ENCODE measurements at regions not wholly inside any gene's neighbourhood (a gene's known extent, or its start where the extent isn't known, plus 50 kb on each side); places are given as distances from the start of the nearest gene placed in this dataset.

- no peak for TF ChIP-seq RAD21 (IDR thresholded peaks at IDR 0.05; ENCODE audit: low read depth)
Observed at GRCh38 chrX:38887222-38887621, 86.0 kb downstream of the MID1IP1 start.

DNA sequence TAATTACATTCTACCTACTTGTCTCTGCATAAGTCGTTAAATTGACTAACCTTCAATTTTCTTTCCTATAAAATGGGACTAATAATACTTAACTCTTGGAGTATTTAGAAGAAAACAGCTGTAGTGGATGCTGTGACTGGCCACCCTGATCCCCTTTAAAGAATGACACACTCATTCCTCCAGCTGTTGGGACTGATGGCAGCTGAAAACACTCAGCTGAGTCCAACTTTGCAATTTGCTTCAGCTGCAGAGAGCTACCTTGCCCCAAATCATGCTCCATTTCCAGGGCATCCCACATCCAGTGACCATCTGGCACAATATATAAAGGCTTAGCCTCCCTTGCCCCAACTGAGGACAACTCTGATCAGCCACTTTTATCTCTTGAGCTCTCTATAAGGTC lies 89.1 kb downstream of the MID1IP1 start:
- TF ChIP-seq USF1 (IDR thresholded peaks at IDR 0.05) (no peak), FOXM1 (IDR thresholded peaks at IDR 0.05; ENCODE audit: borderline replicate concordance, low read depth) (no peak), TCF12 (IDR thresholded peaks at IDR 0.05; ENCODE audit: low read depth) (no peak), REST (IDR thresholded peaks at IDR 0.05; ENCODE audit: low read depth) (no peak), EP300 (IDR thresholded peaks at IDR 0.05; ENCODE audit: borderline replicate concordance) (no peak), MAX (IDR thresholded peaks at IDR 0.05) (no peak), NFIC (IDR thresholded peaks at IDR 0.05) (no peak), RAD21 (IDR thresholded peaks at IDR 0.05; ENCODE audit: low read depth) (no peak), TAF1 (IDR thresholded peaks at IDR 0.05; ENCODE audit: low read depth) (no peak), TEAD4 (IDR thresholded peaks at IDR 0.05) (no peak), CEBPB (IDR thresholded peaks at IDR 0.05) (no peak), CREB1 (IDR thresholded peaks at IDR 0.05; ENCODE audit: low read depth) (no peak), EGR1 (IDR thresholded peaks at IDR 0.05) (no peak), ZBTB7A (IDR thresholded peaks at IDR 0.05; ENCODE audit: low read depth) (no peak), YY1 (IDR thresholded peaks at IDR 0.05; ENCODE audit: low read depth) (no peak)

DNA sequence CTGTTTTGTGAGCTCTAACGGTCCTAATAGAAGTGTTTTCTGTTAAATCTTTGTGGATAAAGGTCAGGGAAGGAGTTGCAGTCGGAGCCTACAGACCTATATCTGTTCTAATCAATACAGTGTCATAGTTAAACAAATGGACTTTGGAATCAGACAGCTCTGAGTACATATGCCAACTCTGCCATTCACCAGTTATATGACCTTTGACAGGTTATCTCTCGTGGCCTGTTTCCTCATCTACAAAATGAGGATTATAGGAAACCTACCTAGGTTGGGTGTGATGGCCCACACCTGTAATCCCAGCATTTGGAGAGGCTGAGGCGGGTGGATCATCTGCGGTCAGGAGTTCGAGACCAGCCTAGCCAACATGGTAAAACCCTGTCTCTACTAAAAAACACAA lies 89.7 kb downstream of the MID1IP1 start:
- TF ChIP-seq REST (IDR thresholded peaks at IDR 0.05; ENCODE audit: low read depth): no peak
- TF ChIP-seq NFIC (IDR thresholded peaks at IDR 0.05): no peak

- TF ChIP-seq EGR1 (IDR thresholded peaks at IDR 0.05): no peak
- TF ChIP-seq RAD21 (IDR thresholded peaks at IDR 0.05; ENCODE audit: low read depth): no peak
- TF ChIP-seq TEAD4 (IDR thresholded peaks at IDR 0.05): no peak
- TF ChIP-seq USF1 (IDR thresholded peaks at IDR 0.05): no peak
- TF ChIP-seq FOXM1 (IDR thresholded peaks at IDR 0.05; ENCODE audit: borderline replicate concordance, low read depth): no peak
- TF ChIP-seq YY1 (IDR thresholded peaks at IDR 0.05; ENCODE audit: low read depth): no peak
- TF ChIP-seq MAX (IDR thresholded peaks at IDR 0.05): no peak
- no peak for TF ChIP-seq TCF12 (IDR thresholded peaks at IDR 0.05; ENCODE audit: low read depth)
- no peak for TF ChIP-seq REST (IDR thresholded peaks at IDR 0.05; ENCODE audit: low read depth)
- TF ChIP-seq EP300 (IDR thresholded peaks at IDR 0.05; ENCODE audit: borderline replicate concordance): no peak
- no peak for TF ChIP-seq NFIC (IDR thresholded peaks at IDR 0.05)
- TF ChIP-seq CREB1 (IDR thresholded peaks at IDR 0.05; ENCODE audit: low read depth): no peak
- TF ChIP-seq TAF1 (IDR thresholded peaks at IDR 0.05; ENCODE audit: low read depth): no peak
Observed at GRCh38 chrX:38891641-38892413, 90.6 kb downstream of the MID1IP1 start.

- TF ChIP-seq TAF1 (IDR thresholded peaks at IDR 0.05; ENCODE audit: low read depth): no peak
- no peak for TF ChIP-seq MAX (IDR thresholded peaks at IDR 0.05)
Observed at GRCh38 chrX:38893441-38893840, 92.2 kb downstream of the MID1IP1 start.

Measured in Ishikawa (cell line).